Mucosa of rectum (tissue), 2 donors: ENCODE measurements at regions not wholly inside any gene's neighbourhood (a gene's known extent, or its start where the extent isn't known, plus 50 kb on each side); places are given as distances from the start of the nearest gene placed in this dataset.

ENCODE experiments used
- H3K27ac ChIP-seq, 2 donors: one replicate each; pipeline ENCODE4 v1.7.0; 2013; ENCODE audit warnings: inconsistent platforms in 2 of 2, low read depth in 2 of 2, low read length in 2 of 2
- H3K27me3 ChIP-seq, 2 donors: one replicate each; pipeline ENCODE4 v1.7.0; 2013; ENCODE audit warnings: low read length in 2 of 2; ENCODE audit not compliant: control insufficient read depth in 2 of 2, insufficient read depth in 2 of 2
- H3K36me3 ChIP-seq, 2 donors: one replicate each; pipeline ENCODE4 v1.7.0; 2013; ENCODE audit warnings: low read length in 2 of 2; ENCODE audit not compliant: control insufficient read depth in 2 of 2, insufficient read depth in 2 of 2
- H3K4me1 ChIP-seq, 2 donors: one replicate each; pipeline ENCODE4 v1.7.0; 2013; ENCODE audit warnings: low read length in 2 of 2, mild to moderate bottlenecking in 1 of 2; ENCODE audit not compliant: control insufficient read depth in 2 of 2, insufficient read depth in 2 of 2
- H3K4me3 ChIP-seq, 2 donors: one replicate each; pipeline ENCODE4 v1.7.0; 2013; ENCODE audit warnings: low read length in 2 of 2
- H3K9ac ChIP-seq, 2 donors: one replicate each; pipeline ENCODE4 v1.7.0; 2013; ENCODE audit warnings: low read length in 2 of 2, low read depth in 1 of 2, mild to moderate bottlenecking in 1 of 2
- H3K9me3 ChIP-seq, 2 donors: one replicate each; pipeline ENCODE4 v1.7.0; 2013; ENCODE audit warnings: low read length in 2 of 2; ENCODE audit not compliant: control insufficient read depth in 2 of 2
- donor health status: healthy.
- donor health status: Normal muscosa, but diverticular disease.

DNA sequence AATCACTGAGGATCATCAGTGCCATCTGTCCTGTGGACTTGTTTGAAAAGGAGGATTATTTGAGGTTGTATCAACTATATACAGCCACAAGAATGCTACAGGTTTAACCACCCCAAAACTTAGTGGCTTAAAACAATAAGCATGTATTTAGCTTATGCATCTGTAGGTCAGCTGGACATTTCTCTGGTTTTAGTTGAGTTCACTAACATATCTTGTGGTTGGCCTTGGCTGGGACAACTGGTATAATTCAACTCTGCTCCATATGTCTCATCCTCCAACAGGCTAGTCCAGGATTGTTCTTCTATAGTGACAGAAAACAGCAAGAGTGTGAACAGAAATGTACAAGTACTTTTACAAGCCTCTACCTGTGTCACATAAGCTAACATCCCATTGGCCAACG, 49.9 kb upstream of the SOX6 start:
- Histone ChIP-seq H3K27me3 (no peaks in the 10 kb centered on the region), H3K9me3 (no peaks in the 10 kb centered on the region), H3K9ac (no peak overlapping the region), H3K4me3 (no peak overlapping the region), H3K27ac (no peak overlapping the region), H3K4me1 (peaks cover 0 to 7% of the 10 kb centered on the region in 2 donors), H3K36me3 (no peaks in the 10 kb centered on the region)
